ENCODE measurements at regions not wholly inside any gene's neighbourhood (a gene's known extent, or its start where the extent isn't known, plus 50 kb on each side); places are given as distances from the start of the nearest gene placed in this dataset.
A peak's percentile ranks its signal among the peaks of the same experiment; 100 is the strongest.

GRCh38 chr3:26556637-26557036, 65.9 kb upstream of the LRRC3B start (continued):
- TF ChIP-seq ZNF70 (CRISPR knock-in tag; IDR thresholded peaks at IDR 0.05): no peak
- TF ChIP-seq ISL1 (CRISPR knock-in tag; IDR thresholded peaks at IDR 0.05): no peak
- TF ChIP-seq TSHZ2 (CRISPR knock-in tag; IDR thresholded peaks at IDR 0.05): no peak
- no peak for TF ChIP-seq RARB (CRISPR knock-in tag; IDR thresholded peaks at IDR 0.05)

- TF ChIP-seq ISL1 (CRISPR knock-in tag; IDR thresholded peaks at IDR 0.05) (no peak), CREB5 (CRISPR knock-in tag; IDR thresholded peaks at IDR 0.05; ENCODE audit: low read depth) (no peak), GLIS3 (CRISPR knock-in tag; IDR thresholded peaks at IDR 0.05) (no peak), ZNF8 (CRISPR knock-in tag; IDR thresholded peaks at IDR 0.05) (no peak)
- ATAC-seq: no peak
Observed at GRCh38 chr3:26558257-26558656, 64.3 kb upstream of the LRRC3B start.

GRCh38 chr3:26559227-26559626, 63.3 kb upstream of the LRRC3B start:
- TF ChIP-seq TSHZ2 (CRISPR knock-in tag; IDR thresholded peaks at IDR 0.05) (no peak), GLIS3 (CRISPR knock-in tag; IDR thresholded peaks at IDR 0.05) (no peak), ISL1 (CRISPR knock-in tag; IDR thresholded peaks at IDR 0.05) (no peak), ZNF8 (CRISPR knock-in tag; IDR thresholded peaks at IDR 0.05) (peak; percentile 85), PATZ1 (CRISPR knock-in tag; IDR thresholded peaks at IDR 0.05; ENCODE audit: borderline replicate concordance) (no peak), BACH2 (CRISPR knock-in tag; IDR thresholded peaks at IDR 0.05; ENCODE audit: borderline replicate concordance) (no peak), TOX (CRISPR knock-in tag; IDR thresholded peaks at IDR 0.05; ENCODE audit: borderline replicate concordance) (no peak), RARB (CRISPR knock-in tag; IDR thresholded peaks at IDR 0.05) (no peak), ZFP3 (CRISPR knock-in tag; IDR thresholded peaks at IDR 0.05) (no peak), ZC3H10 (CRISPR knock-in tag; IDR thresholded peaks at IDR 0.05) (no peak), CSRNP3 (CRISPR knock-in tag; IDR thresholded peaks at IDR 0.05) (no peak), TCF4 (CRISPR knock-in tag; IDR thresholded peaks at IDR 0.05; ENCODE audit: borderline replicate concordance) (peak; percentile 40; the same call in 1 of the 2 replicates)
- ATAC-seq: no peak; the same call in 2 of the 3 replicates

- TF ChIP-seq ARNTL (CRISPR knock-in tag; IDR thresholded peaks at IDR 0.05; ENCODE audit: borderline replicate concordance, low read depth): no peak
- TF ChIP-seq RARB (CRISPR knock-in tag; IDR thresholded peaks at IDR 0.05): no peak
- TF ChIP-seq ZNF565 (CRISPR knock-in tag; conservative IDR thresholded peaks at IDR 0.05; ENCODE audit: low read depth): no peak
- TF ChIP-seq OSR1 (CRISPR knock-in tag; IDR thresholded peaks at IDR 0.05): no peak
- TF ChIP-seq PATZ1 (CRISPR knock-in tag; IDR thresholded peaks at IDR 0.05; ENCODE audit: borderline replicate concordance): no peak
- TF ChIP-seq SNAI2 (CRISPR knock-in tag; IDR thresholded peaks at IDR 0.05): no peak
- TF ChIP-seq ZFP30 (CRISPR knock-in tag; IDR thresholded peaks at IDR 0.05): no peak
- TF ChIP-seq ZC3H10 (CRISPR knock-in tag; IDR thresholded peaks at IDR 0.05): no peak
- no peak for ATAC-seq
Observed at GRCh38 chr3:26560081-26560480, 62.5 kb upstream of the LRRC3B start.

All from SK-N-SH treated with all-trans-retinoic acid at 6 μM for 48 hours (cell line).